NCI-H510A treated with DMSO at 0.1 percent for 48 hours (cell line): ENCODE measurements at regions not wholly inside any gene's neighbourhood (a gene's known extent, or its start where the extent isn't known, plus 50 kb on each side); places are given as distances from the start of the nearest gene placed in this dataset.
"Not testable (repeated sequence)": the region's sequence is repeated elsewhere in the genome, so short reads cannot be mapped to it uniquely, and the experiment has no call there.

ENCODE experiments used
- DNase-seq: peaks from one replicate; lab custom pipeline; 2025; lab: John Stamatoyannopoulos, UW

DNA sequence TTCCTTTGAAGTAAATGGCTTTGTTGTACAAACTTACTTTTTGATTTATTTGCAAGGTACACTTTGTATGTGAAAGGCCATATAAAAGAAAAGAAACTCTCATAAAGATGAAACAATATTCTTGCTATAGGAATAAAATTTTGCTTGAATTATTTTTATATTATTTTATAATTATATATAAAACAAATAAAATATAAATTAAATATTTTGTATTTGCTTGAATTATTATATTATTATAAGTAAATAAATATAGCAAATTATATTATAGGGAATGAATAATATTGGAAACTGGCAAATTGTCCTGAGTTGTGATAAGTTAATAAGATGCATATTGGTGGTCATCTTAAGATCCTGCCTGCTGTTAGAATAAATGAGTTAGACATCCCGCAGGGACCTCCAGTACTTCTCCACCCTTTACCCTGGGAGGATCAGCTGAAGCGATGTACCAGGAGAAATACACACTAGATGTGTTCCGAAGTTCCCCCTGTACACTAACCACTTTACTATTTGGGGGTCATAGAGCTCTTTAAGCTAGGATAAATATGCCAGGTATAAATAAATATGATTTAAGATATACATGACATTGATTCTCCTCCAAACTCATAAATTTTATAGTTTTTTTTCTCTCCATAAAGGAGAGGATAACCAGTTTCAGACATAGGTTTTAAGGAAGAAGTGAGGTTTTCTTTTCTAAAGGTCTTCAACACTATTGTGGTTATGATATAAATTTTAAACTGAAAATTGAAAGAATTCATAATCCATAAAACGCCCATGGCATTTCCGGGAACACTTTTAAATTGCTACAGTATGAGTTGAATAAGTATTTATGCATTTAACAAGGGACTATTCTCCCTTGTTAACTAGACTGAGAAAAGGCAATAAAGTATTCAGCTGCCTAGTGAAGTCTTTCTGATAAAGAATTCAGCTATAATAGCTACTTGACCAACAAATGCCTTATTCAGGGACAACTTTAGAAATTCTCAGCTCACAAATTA is 486.3 kb upstream of the MARCKS start:
- DNase-seq, result no peak

DNA sequence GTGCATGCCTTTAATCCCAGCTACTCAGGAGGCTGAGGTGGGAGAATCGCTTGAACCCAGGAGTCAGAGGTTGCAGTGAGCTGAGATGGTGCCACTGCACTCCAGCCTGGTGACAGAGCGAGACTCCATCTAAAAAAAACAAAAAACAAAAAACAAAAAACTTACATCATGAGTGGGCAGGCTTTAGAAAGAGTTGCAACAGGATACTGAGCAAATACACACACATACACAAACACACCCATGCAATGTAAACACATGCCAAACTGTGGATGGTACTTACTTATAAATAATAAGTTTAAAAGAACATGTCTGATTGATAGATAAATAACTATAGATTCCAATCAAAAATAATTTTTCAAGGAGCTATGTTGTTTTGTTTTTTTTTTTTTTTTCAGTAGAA is 481.7 kb upstream of the MARCKS start:
- DNase-seq, result not testable (repeated sequence)

DNA sequence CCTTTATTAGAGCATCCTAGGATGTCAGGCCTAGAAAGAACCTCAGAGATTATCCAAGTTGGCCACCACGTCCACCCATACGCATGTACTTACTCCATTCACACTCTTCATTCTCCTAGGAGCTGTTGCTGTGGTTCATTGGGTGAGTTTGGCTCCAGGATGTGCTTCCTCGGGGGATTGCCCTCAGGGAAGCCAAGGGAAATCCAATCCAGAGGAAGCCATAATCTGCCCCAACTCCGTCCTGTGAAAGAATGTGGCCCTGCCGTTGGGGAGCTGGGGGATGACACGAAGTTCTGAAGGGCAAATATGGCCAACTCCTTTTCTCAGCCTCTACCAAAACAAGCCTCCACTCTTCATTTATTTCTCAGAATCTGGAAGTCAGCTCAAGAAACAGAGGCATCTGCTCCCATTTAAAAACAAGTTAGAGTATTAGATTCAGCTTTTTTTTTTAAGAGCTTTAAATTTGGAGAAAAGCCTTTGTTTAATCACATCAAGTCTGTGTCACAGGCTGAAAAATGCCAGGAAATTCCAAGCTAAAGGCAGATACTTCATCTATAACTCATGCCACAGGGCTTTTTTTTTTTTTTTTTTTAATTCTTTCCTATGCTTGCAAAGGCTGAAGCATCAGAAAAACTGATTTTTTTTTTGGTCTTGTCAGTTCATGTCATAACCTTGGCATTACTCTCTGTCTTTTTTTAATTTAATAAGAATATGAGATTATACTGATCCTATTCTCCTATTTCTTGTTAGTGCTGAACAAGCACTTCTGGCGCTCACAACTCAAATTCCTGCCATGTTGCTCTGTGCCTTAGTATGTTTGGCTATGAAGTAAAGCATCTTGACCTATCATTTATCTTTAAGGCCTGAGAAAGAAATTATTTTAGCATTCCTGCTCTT is 480.9 kb upstream of the MARCKS start:
- no peak for DNase-seq

DNA sequence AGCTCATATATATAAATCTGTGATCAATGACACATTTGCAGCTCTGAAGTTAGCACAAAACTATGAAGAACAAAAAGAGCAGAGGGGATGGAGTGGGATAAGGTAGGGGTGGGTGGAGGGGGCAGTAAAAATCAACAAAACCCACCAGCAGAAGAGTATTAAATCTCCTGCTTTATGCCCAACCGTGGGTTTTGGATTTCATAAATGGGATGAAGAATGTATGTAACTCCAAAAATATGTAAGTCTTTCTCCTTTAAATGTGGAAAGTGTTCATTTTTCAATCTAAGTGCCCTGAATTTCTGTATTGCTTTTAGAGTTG is 480.3 kb upstream of the MARCKS start:
- DNase-seq, result no peak

DNA sequence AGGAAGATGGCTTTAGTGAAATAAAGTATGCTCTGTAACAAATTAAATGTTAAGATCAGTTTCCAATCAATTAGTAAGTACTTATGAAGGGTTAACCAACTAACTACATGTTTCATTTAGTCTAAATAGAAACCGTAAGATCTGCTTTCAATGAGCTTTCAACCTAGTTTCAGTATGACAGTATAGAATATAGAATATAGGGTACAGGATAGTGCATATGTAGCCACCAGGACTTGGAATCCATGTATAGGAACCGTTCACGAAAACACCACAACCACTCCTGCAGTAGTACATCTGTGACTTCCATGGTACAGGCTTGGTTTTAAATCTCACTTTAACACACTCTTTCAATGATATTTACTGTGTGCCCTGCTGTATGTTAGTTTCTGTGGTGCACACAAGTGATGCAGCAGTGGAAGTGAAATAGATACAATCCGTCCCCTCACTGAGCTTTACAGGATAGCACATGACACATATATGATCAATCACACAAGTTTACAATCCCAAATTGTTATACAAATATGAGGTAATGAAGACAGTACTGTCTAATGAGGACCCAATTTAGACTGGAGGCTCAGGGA is 479.7 kb upstream of the MARCKS start:
- DNase-seq, result no peak

DNA sequence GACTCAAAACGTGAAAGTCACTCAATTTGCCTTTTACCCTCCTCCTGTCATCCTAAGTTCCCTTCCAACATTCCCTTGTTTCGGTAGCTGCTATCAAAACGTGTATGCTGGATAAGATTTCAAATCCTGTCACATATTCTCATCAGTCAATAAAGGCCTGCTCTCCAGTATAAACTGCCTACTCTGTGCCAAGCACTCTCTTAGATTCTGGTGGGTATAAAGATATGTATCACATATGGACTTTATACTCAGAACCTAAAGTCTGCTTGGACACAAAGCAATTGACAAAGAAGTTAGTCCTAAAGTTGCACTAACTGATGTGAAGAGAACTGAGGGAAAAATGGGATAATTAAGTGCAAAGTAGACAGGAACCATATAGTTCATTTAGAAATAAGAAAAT is 476.6 kb upstream of the MARCKS start:
- DNase-seq, result no peak

DNA sequence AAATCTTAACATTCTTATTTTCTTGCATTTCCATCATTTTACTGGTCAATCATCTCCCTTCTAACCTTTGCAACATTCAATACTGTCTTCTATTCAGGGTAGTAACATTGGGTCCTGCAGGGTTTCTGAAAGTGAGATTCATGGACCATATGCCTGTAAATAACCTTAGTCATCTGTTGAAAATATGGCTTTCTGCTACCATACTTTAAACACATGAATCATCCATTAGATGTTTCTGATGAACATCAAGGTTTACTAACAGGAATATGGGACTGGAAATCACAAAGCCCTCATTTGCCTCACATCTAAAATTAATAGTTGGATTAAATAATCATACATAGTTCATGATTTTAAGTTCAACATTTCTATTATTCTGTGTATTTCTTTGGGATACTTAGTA is 475.9 kb upstream of the MARCKS start:
- DNase-seq, result no peak

DNA sequence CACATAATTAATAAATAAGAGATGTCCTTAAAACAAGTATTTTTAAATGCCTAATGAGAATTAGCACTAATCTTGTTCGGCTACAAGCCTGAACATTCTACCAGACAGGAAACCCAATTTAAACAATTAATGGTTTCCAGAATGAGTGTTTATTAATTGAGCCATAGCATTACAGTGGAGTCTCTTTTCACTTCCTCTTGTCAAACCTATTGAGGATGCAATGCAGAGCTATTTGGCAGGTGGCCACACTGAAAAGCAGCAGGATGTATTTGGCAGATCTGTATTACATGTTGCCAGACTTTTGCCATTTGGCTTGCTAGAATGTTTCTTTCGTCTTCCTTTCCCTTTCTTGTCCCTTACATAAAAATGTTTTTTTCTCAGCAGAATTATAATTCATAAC is 475.2 kb upstream of the MARCKS start:
- no peak for DNase-seq

DNA sequence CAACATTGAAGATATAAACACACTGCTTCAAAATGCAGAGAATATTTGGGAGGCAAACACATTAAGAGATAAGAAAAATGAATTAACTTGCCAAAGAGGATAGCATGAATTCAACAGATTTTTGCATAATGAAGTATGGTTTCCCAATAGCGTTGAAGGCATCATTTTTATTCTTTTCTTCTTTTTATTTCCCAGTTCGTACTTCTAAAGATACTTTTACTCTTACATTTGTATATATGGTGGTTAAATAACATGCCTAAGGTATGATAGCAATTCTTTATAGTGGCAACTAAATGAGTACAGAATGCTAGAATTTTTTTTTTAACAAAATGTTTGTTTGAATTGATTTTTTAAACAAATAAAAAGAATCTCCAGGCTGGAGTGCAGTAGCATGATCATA is 473.4 kb upstream of the MARCKS start:
- no peak for DNase-seq

DNA sequence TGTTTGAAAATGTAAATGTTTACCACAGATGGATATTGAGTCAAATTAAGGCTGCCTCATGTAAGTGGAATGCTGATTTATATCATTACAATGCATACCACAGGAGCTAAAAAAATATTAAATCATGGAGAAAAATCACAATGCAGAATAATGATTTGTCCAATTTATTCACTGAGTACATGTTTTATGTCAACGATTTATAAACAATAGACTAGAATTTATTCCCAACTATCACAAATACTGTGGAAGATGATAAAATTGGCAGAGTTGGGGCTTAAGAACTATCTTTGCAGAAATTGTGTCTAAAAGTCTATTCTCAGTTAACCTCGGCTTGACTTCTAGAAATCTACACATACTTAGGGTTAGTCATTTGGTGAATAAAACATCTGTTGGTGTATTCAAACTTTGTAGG is 472.1 kb upstream of the MARCKS start:
- DNase-seq, result no peak

DNA sequence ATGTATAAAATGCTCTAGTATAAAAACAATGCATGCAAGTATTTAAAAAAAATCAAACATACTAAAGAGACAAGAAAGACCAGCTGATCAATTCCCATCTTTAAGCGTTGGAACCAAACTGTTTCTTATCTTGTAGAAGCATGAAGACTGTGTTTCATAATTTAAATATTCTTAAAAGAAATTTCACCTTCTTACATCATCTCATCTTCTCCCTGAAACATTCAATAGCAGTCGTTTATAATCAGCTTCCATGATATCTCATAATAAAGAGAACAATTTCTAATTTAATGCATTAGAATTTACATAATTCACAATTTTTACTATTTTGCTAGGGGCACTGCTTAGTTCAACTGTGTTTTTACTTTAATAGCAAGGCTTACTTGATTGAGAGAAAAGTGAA is 468.1 kb upstream of the MARCKS start:
- no peak for DNase-seq

DNA sequence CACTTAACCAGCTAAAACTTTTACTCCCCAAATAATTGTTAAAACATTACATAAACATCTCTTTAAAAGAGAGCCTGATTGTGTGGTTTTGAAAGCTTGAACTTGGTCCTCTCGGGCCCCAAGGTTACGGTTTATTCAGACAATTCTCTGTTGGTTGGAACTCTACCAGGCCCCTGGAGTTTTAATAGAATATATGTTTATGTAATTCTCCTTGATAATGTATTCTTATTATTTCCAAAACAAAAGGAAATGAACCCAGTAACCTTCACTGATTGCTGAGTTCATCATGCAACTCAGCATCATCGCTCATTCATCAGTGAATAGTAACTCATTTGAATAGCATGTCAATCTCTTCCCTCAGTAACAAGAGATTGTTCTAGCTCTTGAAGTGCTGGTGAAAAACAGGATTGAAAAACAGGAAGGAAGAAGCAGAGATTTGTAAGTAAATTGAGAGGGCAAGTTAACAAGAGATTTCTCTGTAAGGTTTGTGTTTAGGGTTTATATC is 464.5 kb upstream of the MARCKS start:
- DNase-seq, result no peak

DNA sequence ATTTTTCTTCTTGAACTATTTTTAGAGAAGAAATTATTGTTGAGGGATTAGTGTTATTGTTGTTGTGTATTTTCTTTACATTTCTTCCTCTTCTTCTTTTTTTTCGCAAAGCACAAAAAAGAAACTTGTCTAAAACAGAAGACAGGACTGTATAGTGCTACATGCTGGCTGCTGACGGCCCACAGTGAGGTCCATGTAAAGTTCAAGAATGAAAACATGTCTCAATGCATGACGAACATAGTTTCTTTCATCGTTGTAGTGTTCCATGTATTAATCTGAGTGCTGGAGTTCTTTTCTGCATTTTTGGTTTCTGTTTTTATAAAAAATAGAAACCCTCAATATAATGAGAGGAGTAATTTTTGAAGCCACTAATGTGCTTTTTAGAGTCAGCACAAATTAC is 462.9 kb upstream of the MARCKS start:
- no peak for DNase-seq

DNA sequence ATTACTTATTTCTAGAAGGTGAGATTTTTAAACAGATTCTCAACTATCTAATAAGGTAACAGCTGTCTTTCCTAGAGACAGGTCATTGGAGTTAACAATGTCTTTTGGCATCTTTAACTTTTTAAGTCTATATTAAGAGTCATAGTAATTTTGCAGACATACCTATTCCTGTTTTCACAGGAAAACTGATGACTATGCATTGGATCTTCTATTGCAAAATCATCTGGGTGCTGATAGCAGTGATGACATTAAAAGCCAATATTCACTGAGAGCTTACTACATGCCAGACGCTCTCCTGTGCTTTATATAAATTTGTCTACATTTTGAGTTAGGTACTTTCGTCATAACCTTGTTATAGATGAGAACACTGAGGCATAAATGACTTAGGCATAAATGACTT is 462.4 kb upstream of the MARCKS start:
- DNase-seq, result no peak

DNA sequence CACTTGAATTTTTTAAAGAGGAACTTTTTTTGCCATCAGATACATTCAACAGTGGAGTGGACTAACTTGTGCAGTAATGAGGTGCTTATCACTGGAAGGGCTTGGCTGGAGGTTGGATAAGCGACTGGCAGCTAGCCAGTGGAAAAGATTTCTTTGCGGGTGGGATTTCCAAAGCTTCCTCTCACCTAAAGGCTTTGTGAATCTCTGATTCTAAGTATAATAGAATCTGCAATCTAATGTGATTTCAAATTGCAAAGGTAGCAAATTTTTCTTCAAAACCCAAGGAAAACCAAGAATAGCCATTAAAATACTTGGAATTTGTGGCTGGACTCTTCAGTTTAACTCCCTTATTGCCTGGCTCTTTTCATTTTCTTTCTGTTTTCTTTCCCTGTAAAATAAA is 460.4 kb upstream of the MARCKS start:
- no peak for DNase-seq

DNA sequence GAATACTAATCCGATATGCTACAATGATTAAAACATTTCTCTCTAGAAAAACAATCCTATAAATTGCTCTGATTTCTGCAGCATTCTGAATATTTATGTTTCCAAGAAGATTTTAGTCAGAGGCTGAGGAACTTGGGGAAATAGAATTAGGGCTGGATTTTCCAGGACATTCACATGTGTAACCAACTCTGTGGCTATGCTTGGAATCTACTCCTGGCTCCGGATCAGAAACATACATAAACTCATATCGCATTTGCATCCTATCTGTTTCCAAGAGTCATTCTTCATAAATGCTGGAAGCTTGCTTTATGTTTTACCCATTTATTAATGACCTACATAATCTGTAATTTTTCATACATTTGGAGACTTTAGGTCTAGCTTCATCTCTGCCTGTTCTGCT is 459.9 kb upstream of the MARCKS start:
- DNase-seq, result no peak

DNA sequence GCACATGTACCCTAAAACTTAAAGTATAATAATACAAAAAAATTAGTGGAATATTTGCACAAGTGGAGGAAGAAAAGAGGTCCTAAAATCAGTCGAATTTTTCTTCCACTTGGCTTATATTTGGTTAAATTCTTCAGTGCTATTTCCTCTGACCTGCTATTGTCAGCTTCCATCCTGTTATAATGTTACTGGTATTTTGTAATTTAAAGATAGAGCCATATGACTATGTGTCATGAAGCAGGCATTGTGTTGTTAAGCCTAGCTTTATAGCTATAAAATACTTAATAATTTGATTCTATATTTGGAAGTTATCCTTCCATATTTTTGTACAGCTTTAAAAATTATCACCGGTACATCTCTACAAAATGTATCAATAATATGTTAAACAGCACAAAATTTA is 455.9 kb upstream of the MARCKS start:
- no peak for DNase-seq

DNA sequence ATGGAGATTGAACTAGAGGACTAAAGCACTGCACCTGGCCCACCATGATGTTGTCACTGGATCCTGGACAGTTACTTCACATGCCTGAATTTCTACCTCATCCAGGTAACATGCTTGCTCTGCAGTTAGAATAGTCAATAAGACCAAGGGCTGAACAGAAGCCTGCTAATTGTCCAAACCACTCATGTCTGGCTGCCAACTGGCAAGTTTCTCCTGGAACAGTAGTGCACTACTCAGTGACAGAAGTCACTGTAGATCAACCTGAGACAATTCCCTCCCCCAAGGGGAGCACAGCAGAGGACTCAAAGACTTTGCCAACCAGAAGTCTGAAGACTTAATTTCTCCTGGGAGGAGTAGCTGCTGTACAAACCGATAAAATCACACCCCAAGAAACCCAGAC is 454.6 kb upstream of the MARCKS start:
- DNase-seq, result no peak

DNA sequence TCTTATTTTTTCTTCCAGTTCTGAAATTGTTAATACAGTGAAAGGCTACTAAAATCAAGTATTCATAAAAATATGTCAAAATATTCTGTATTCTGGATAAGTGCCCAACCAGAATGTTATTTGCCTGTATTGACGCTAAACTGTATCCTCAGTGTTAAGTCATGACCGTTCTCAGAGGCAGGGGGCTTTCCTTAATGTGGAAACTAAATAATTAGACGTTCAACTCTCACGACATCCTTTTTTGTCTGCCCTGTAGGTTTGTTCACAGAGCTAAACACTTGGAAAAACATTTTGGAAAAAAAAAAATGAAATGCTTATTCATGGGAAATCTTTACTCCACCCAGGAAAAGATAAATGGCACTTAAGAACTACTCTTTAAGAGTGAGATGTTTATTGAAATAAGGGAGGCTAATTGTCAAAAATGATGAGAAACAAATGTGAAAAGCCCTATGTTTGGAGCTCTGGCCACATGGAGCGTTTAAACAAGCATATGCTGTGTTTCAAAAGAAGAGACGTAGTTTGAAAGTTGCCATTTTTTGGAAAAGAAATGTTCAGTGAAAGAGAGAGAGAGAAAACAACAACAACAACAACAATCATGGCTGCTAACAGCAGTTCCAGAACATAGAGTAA is 453.1 kb upstream of the MARCKS start:
- DNase-seq, result no peak

DNA sequence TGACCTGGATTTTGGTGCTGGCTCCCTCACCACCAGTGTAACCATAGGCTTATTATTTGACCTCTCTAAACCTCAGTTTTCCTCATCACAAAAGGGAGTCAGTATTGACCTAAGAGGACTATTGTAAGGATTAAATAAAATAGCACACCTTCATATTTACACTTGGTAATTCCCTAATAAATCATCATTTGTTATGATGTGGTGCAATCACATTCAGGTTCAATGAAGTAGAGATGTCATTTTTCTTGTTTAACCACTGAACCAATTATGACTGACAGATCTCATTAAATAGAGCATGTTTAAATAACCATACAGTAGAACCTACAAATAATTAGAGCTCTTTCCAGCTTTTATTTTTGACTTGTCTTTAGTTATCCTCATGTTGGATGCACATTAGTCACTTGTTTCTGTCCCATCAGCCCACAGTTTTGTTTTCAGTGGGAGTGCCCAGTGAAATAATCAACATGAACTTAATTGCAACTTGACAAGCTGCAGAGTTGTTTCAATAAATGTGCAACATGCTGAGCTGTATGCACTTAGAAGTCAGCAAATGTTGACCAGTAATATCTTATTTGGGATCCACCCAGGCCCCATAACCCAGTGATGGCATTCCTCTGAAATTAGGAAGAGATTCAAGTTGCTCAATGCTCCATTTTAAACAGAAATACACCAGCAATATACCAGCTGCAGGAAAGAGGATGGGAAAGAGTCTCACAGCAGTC is 451.7 kb upstream of the MARCKS start:
- no peak for DNase-seq

DNA sequence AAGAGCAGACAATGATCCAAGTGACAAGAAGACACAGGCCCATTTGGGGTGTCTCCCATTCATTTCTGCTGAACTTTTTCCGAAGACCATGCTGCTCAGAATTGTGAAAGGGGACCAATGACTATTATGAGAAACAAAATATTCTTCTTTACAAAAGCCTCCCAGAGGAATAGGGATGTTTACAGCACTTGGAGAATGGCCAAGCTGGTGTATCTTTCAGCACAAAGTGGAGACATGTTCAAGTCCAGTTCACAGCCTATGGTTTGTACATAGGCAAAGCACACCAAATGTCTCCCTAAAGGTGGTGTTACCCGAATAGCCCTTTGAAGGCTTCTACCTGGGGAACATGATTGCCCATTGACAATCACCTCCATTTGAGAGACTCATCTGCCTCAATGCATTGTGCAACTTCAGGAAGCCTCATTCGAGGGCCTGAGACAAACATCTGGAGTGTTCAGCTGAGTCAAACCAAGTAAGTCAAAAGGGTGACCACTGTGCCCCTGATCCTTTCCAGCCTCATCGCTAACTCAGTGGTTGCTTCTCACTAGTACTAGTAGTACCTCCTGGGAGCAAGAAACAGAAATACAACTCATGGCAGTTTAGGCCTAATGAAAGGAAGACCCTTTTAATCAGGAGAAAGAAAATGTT is 451.0 kb upstream of the MARCKS start:
- no peak for DNase-seq
